B cell (primary cell): ENCODE measurements at regions not wholly inside any gene's neighbourhood (a gene's known extent, or its start where the extent isn't known, plus 50 kb on each side); places are given as distances from the start of the nearest gene placed in this dataset.

Source experiments
- ATAC-seq: fragments of 200-7000 bp; cut with Tn5 transposase; one replicate; pipeline ENCODE4 v1.10.0; 2021; ENCODE audit warnings: low read depth, mild to moderate bottlenecking, moderate number of reproducible peaks, moderate library complexity
- CTCF ChIA-PET: fragments of 350-600 bp; sonication (Branson Sonifier 250); formaldehyde crosslinking; loops from one replicate; lab custom pipeline; 2021; ENCODE audit warnings: antibody characterized with exemption, inconsistent platforms; lab: Charles Lee
- POLR2A ChIA-PET: fragments of 350-600 bp; sonication (Branson Sonifier 250); formaldehyde crosslinking; loops from one replicate; lab custom pipeline; 2021; ENCODE audit warnings: antibody characterized with exemption; lab: Charles Lee
- DNase-seq: peaks from one replicate; pipeline ENCODE4 v3.0.0; 2013
- H2AFZ ChIP-seq: 2 replicates; pipeline ENCODE4 v1.6.1; 2012; ENCODE audit warnings: mild to moderate bottlenecking, low read depth, low read length; ENCODE audit not compliant: insufficient read depth, poor library complexity, severe bottlenecking
- H3K27ac ChIP-seq, 2 donors: 1 replicate in 1 of 2; 2 replicates in 1 of 2; pipeline ENCODE4 v1.5.1; 2012 to 2013; ENCODE audit warnings: low read length in 2 of 2, mild to moderate bottlenecking in 2 of 2, moderate library complexity in 1 of 2
- H3K27me3 ChIP-seq, 4 experiments: fragments of 200-600 bp in 1 of 4; sonication (generic) in 1 of 4; replicated peaks in 1 of 4; 1 replicate in 2 of 4; 2 replicates in 2 of 4; pipeline versions ENCODE4 v1.6.1 to v1.7.0; 2013 to 2016; ENCODE audit warnings: low read length in 3 of 4, mild to moderate bottlenecking in 2 of 4, mixed read lengths in 1 of 4, moderate library complexity in 1 of 4; ENCODE audit not compliant: insufficient read depth in 4 of 4, control insufficient read depth in 3 of 4; ENCODE audit errors: control extremely low read depth in 1 of 4
- H3K36me3 ChIP-seq, 2 experiments: replicated peaks in 1 of 2; 1 replicate in 1 of 2; 2 replicates in 1 of 2; pipeline versions ENCODE4 v1.6.1 to v1.7.1; 2013; ENCODE audit warnings: low read length in 1 of 2; ENCODE audit not compliant: insufficient read depth in 2 of 2, control insufficient read depth in 1 of 2; ENCODE audit errors: control extremely low read depth in 1 of 2, extremely low read depth in 1 of 2
- H3K4me1 ChIP-seq, 2 donors: fragments of 200-600 bp in 1 of 2; sonication (generic) in 1 of 2; 1 replicate in 1 of 2; 2 replicates in 1 of 2; pipeline versions ENCODE4 v1.5.1 to v1.6.1; 2013 to 2017; ENCODE audit warnings: low read length in 2 of 2; ENCODE audit not compliant: control insufficient read depth in 2 of 2, insufficient read depth in 2 of 2
- H3K4me2 ChIP-seq: replicated peaks from 2 replicates; pipeline ENCODE3; 2012; ENCODE audit warnings: mild to moderate bottlenecking, low read depth, low read length; ENCODE audit not compliant: poor library complexity, severe bottlenecking
- H3K4me3 ChIP-seq, 5 experiments: fragments of 200-600 bp in 1 of 5; sonication (generic) in 1 of 5; 1 replicate in 3 of 5; 2 replicates in 2 of 5; pipeline versions ENCODE4 v1.5.1 to v1.7.0; 2011 to 2016; ENCODE audit warnings: low read length in 4 of 5, mild to moderate bottlenecking in 4 of 5, low read depth in 2 of 5, control low read depth in 1 of 5, moderate library complexity in 1 of 5; ENCODE audit not compliant: insufficient read depth in 1 of 5; ENCODE audit errors: control extremely low read depth in 1 of 5, extremely low read depth in 1 of 5
- H3K79me2 ChIP-seq: fragments of 200-600 bp; sonication (generic); one replicate; pipeline ENCODE4 v1.6.0; 2016; ENCODE audit warnings: low read length; ENCODE audit not compliant: control insufficient read depth, insufficient read depth
- H3K9ac ChIP-seq: fragments of 200-600 bp; sonication (generic); 2 replicates; pipeline ENCODE4 v1.6.1; 2017; ENCODE audit warnings: mild to moderate bottlenecking, low read length, moderate library complexity
- H3K9me3 ChIP-seq, 3 donors: one replicate each; pipeline versions ENCODE4 v1.6.1 to v1.7.1; 2013; ENCODE audit warnings: low read length in 2 of 3; ENCODE audit not compliant: control insufficient read depth in 2 of 3, insufficient read depth in 1 of 3; ENCODE audit errors: control extremely low read depth in 1 of 3
- H4K20me1 ChIP-seq: 2 replicates; pipeline ENCODE4 v1.6.0; 2012; ENCODE audit warnings: mild to moderate bottlenecking, low read length; ENCODE audit not compliant: insufficient read depth, control insufficient read depth, poor library complexity, severe bottlenecking
- H3K27ac Mint-ChIP-seq: one replicate; pipeline ENCODE4 v1.8.0; 2021; ENCODE audit warnings: mixed read lengths
- H3K27me3 Mint-ChIP-seq: one replicate; pipeline ENCODE4 v1.8.0; 2021; ENCODE audit warnings: mixed read lengths
- H3K4me1 Mint-ChIP-seq: one replicate; pipeline ENCODE4 v1.8.0; 2021; ENCODE audit warnings: mixed read lengths
- H3K4me3 Mint-ChIP-seq: one replicate; pipeline ENCODE4 v1.8.0; 2021; ENCODE audit warnings: mixed read lengths
- H3K9me3 Mint-ChIP-seq: one replicate; pipeline ENCODE4 v1.8.0; 2022; ENCODE audit warnings: mixed read lengths; ENCODE audit not compliant: insufficient read depth
- CTCF ChIP-seq: fragments of 200-600 bp; IDR thresholded peaks from one replicate; pipeline ENCODE4 v1.8.0; 2022; ENCODE audit warnings: antibody characterized with exemption, mild to moderate bottlenecking
- EZH2 ChIP-seq: IDR thresholded peaks from 2 replicates; pipeline ENCODE4 v1.6.1; 2012; ENCODE audit warnings: borderline replicate concordance, low read depth, mild to moderate bottlenecking, moderate library complexity, low read length; ENCODE audit not compliant: insufficient read depth, poor library complexity, severe bottlenecking
- WGBS: methylation state at CpG from one replicate; pipeline ENCODE4 v1.1.5; 2013; ENCODE audit warnings: missing lambda C conversion rate; ENCODE audit not compliant: insufficient coverage; 5-methylcytosine and 5-hydroxymethylcytosine counted together
- intact Hi-C: fragments of 100-400 bp; cut with micrococcal nuclease; formaldehyde crosslinking; loops from one replicate; pipeline ENCODE4 v1.10.0; 2022

DNA sequence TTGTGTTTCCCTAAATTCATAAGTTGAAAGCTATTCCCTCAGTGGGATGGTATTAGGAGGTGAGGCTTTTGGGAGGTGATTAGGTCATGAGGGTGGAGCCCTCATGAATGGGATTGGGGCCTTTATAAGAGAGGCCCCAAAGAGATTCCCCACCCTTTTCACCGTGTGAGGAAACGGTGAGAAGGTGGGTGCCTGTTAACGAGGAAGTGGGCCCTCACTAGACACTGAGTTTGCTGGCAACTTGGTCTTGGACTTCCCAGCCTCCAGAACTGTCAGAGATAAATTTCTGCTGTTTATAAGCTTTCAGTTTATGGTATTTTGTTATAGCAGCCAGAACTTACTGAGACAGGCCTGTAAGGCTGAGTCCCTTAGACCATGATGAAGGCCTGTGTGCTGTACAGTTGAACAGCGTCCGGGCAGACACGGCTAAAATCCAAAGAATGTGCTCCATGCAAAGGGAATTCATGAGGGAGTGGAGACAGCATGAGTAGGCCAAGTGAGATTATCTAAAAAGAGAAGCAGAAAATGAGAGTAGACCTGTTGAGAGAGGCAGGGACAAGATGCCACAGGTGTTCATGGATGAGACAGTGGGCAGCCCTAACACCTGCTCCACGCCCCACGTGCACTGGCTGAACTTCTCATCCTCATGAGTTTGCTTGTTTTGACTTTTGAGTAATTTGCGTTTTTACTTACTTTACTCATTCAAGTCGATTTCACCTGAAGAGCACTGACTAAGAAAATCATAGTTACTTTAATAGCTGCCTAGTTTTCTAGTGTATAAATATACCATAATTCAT is 66.9 kb upstream of the SFMBT2 start:
- POLR2A ChIA-PET: no interaction called here
- ATAC-seq (no peak), DNase-seq (no peak)
- no peak overlapping the region for H3K4me3 ChIP-seq
- TF ChIP-seq CTCF (no peak), EZH2 (no peak)
- WGBS: 100% methylated on average over 3 of the region's 10 CpGs
- H3K27me3 ChIP-seq: no peaks in the 10 kb centered on the region
- intact Hi-C loops: loop anchor here (10.0 kb wide), 3 partner anchors 577 to 1793 kb away; partner anchors contain the start of genes GATA3, IL15RA and TASOR2
- no peak overlapping the region for H3K9ac ChIP-seq
- Mint-ChIP-seq H3K9me3 (peaks cover 2% of the 10 kb centered on the region), H3K27ac (peak overlapping the region; percentile 11), H3K4me3 (peak overlapping the region; percentile 38), H3K4me1 (peaks cover 77% of the 10 kb centered on the region), H3K27me3 (no peaks in the 10 kb centered on the region)
- no peaks in the 10 kb centered on the region for H4K20me1 ChIP-seq
- peaks cover 0 to 7% (median 5%) of the 10 kb centered on the region in 3 donors for H3K9me3 ChIP-seq
- H3K27ac ChIP-seq: no peak overlapping the region
- no peak overlapping the region for H3K4me2 ChIP-seq
- CTCF ChIA-PET: no interaction called here
- H3K79me2 ChIP-seq: no peaks in the 10 kb centered on the region
- no peak overlapping the region for H2AFZ ChIP-seq
- no peaks in the 10 kb centered on the region for H3K36me3 ChIP-seq
- H3K4me1 ChIP-seq: peaks cover 77 to 79% of the 10 kb centered on the region in 2 donors

GRCh38 chr10:7475939-7476338 is 65.1 kb upstream of the SFMBT2 start:
- H3K27ac Mint-ChIP-seq: no peak overlapping the region

More at GRCh38 chr10:7475939-7476338, 65.1 kb upstream of the SFMBT2 start:
- peak overlapping the region; percentile 75 for H3K4me3 Mint-ChIP-seq
- H3K36me3 ChIP-seq: no peaks in the 10 kb centered on the region
- peaks cover 76 to 78% of the 10 kb centered on the region in 2 donors for H3K4me1 ChIP-seq
- peak overlapping the region in 1 of 5 experiments; percentile 9 for H3K4me3 ChIP-seq
- POLR2A ChIA-PET: no interaction called here
- no peaks in the 10 kb centered on the region for H4K20me1 ChIP-seq
- H3K27me3 Mint-ChIP-seq: no peaks in the 10 kb centered on the region
- peaks cover 79% of the 10 kb centered on the region for H3K4me1 Mint-ChIP-seq
- ATAC-seq (no peak), DNase-seq (no peak)
- peak overlapping the region; percentile 56 for H3K4me2 ChIP-seq
- no peak overlapping the region for H3K27ac ChIP-seq
- H3K9ac ChIP-seq: no peak overlapping the region
- 29% methylated on average over 4 of the region's 5 CpGs for WGBS
- peaks cover 0 to 7% (median 5%) of the 10 kb centered on the region in 3 donors for H3K9me3 ChIP-seq
- intact Hi-C loops: loop anchor here (10.0 kb wide), 3 partner anchors 579 to 1791 kb away; partner anchors contain the start of genes GATA3, IL15RA and TASOR2
- no peaks in the 10 kb centered on the region for H3K27me3 ChIP-seq
- TF ChIP-seq CTCF (no peak), EZH2 (no peak)
- peaks cover 2% of the 10 kb centered on the region for H3K9me3 Mint-ChIP-seq
- H2AFZ ChIP-seq: peak overlapping the region; percentile 67
- H3K79me2 ChIP-seq: no peaks in the 10 kb centered on the region
- CTCF ChIA-PET: interaction anchor here (0.7 to 1.0 kb wide), 2 partner anchors 207 to 555 kb away, joined by 3 read pairs; no protein-coding TSS in a partner anchor
